Colonic mucosa (tissue), 4 donors: ENCODE measurements at regions not wholly inside any gene's neighbourhood (a gene's known extent, or its start where the extent isn't known, plus 50 kb on each side); places are given as distances from the start of the nearest gene placed in this dataset.

Experiments
- DNase-seq: peaks from one replicate; pipeline ENCODE4 v3.0.0-alpha.2; 2020
- H3K27ac ChIP-seq: fragments of 200-600 bp; one replicate; pipeline ENCODE4 v1.8.0; 2021
- H3K27me3 ChIP-seq: fragments of 200-600 bp; one replicate; pipeline ENCODE4 v1.8.0; 2021
- H3K36me3 ChIP-seq: fragments of 200-600 bp; one replicate; pipeline ENCODE4 v1.8.0; 2021
- H3K4me1 ChIP-seq: fragments of 200-600 bp; one replicate; pipeline ENCODE4 v1.8.0; 2021; ENCODE audit warnings: mild to moderate bottlenecking
- H3K4me3 ChIP-seq: fragments of 200-600 bp; one replicate; pipeline ENCODE4 v1.8.0; 2021
- H3K9ac ChIP-seq, 2 donors: one replicate each; pipeline ENCODE4 v1.7.0; 2013; ENCODE audit warnings: control low read depth in 2 of 2, low read depth in 2 of 2, low read length in 2 of 2
- H3K9me3 ChIP-seq: fragments of 200-600 bp; one replicate; pipeline ENCODE4 v1.8.0; 2021
- intact Hi-C: fragments of 100-400 bp; cut with DNase I; formaldehyde crosslinking; loops from one replicate; pipeline ENCODE4 v1.14.1; 2022
- TF ChIP-seq, protein P1 (sequence below): fragments of 200-600 bp; IDR thresholded peaks from one replicate; pipeline ENCODE4 v1.8.0; 2022; ENCODE audit warnings: antibody characterized with exemption, mild to moderate bottlenecking
- donor health status: healthy.
- donor health status: DM: no; HTN: no; CAD: no.
- donor health status: DM: no; HTN: no; CAD: no.

- Histone ChIP-seq H3K36me3 (no peaks in the 10 kb centered on the region), H3K9ac (no peak overlapping the region), H3K27me3 (no peaks in the 10 kb centered on the region), H3K4me3 (no peak overlapping the region), H3K27ac (no peak overlapping the region), H3K4me1 (no peaks in the 10 kb centered on the region), H3K9me3 (no peaks in the 10 kb centered on the region)
- DNase-seq = no peak
- intact Hi-C loops = no loop called here
- TF ChIP-seq, protein P1, sequence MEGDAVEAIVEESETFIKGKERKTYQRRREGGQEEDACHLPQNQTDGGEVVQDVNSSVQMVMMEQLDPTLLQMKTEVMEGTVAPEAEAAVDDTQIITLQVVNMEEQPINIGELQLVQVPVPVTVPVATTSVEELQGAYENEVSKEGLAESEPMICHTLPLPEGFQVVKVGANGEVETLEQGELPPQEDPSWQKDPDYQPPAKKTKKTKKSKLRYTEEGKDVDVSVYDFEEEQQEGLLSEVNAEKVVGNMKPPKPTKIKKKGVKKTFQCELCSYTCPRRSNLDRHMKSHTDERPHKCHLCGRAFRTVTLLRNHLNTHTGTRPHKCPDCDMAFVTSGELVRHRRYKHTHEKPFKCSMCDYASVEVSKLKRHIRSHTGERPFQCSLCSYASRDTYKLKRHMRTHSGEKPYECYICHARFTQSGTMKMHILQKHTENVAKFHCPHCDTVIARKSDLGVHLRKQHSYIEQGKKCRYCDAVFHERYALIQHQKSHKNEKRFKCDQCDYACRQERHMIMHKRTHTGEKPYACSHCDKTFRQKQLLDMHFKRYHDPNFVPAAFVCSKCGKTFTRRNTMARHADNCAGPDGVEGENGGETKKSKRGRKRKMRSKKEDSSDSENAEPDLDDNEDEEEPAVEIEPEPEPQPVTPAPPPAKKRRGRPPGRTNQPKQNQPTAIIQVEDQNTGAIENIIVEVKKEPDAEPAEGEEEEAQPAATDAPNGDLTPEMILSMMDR = no peak
These were observed 204.9 kb downstream of the SOX4 start for GRCh38 chr6:21798468-21798867.

GRCh38 chr6:21800330-21800729 is 206.8 kb downstream of the SOX4 start:
- TF ChIP-seq, protein P1 = no peak
- no peak for DNase-seq
- intact Hi-C loops = no loop called here
- Histone ChIP-seq H3K27me3 (no peaks in the 10 kb centered on the region), H3K36me3 (no peaks in the 10 kb centered on the region), H3K4me1 (no peaks in the 10 kb centered on the region), H3K9me3 (no peaks in the 10 kb centered on the region), H3K9ac (no peak overlapping the region), H3K4me3 (no peak overlapping the region), H3K27ac (no peak overlapping the region)

DNA sequence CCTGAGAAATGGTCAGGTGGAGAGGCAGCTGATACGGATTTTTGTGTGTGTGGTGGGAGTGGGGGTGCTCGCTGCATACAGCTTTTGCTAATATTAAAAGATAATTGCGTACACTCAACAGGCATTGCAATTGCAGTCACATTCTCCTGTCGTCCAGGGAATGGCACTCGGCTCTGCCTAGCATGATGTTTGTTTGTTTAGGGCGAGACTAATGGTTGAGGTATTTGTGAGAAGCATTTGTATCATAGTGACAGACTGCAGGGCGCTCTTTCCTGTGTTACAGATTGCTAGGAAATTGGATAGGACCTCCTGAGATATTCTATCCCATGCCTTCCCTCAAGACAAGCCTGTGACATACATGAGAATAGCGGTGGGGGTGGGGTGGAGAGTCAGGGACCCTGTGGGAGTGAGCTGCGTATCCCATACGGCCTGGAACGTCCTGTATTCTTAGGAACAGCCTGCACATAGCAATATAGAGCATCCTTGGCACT is 207.4 kb downstream of the SOX4 start:
- H3K36me3 ChIP-seq = no peaks in the 10 kb centered on the region
- TF ChIP-seq, protein P1 = no peak
- H3K9me3 ChIP-seq = no peaks in the 10 kb centered on the region
- H3K4me3 ChIP-seq = no peak overlapping the region
- no peak for DNase-seq
- no peak overlapping the region for H3K27ac ChIP-seq
- no peak overlapping the region for H3K9ac ChIP-seq
- intact Hi-C loops = no loop called here
- no peaks in the 10 kb centered on the region for H3K27me3 ChIP-seq
- no peaks in the 10 kb centered on the region for H3K4me1 ChIP-seq

- H3K27ac ChIP-seq = no peak overlapping the region
- H3K27me3 ChIP-seq = no peaks in the 10 kb centered on the region
- no peaks in the 10 kb centered on the region for H3K36me3 ChIP-seq
- H3K4me1 ChIP-seq = no peaks in the 10 kb centered on the region
- no peak for DNase-seq
- H3K4me3 ChIP-seq = no peak overlapping the region
- no peaks in the 10 kb centered on the region for H3K9me3 ChIP-seq
- TF ChIP-seq, protein P1 = no peak
- intact Hi-C loops = no loop called here
- no peak overlapping the region for H3K9ac ChIP-seq
These were observed 208.1 kb downstream of the SOX4 start for GRCh38 chr6:21801446-21802174.

GRCh38 chr6:21802175-21802822 is 208.7 kb downstream of the SOX4 start:
- intact Hi-C loops = no loop called here
- DNase-seq = no peak
- H3K27ac ChIP-seq = no peak overlapping the region
- no peak overlapping the region for H3K4me3 ChIP-seq
- no peaks in the 10 kb centered on the region for H3K4me1 ChIP-seq
- no peaks in the 10 kb centered on the region for H3K27me3 ChIP-seq
- H3K36me3 ChIP-seq = no peaks in the 10 kb centered on the region
- TF ChIP-seq, protein P1 = no peak
- H3K9me3 ChIP-seq = no peaks in the 10 kb centered on the region
- H3K9ac ChIP-seq = no peak overlapping the region
